K562 (cell line): ENCODE measurements at regions not wholly inside any gene's neighbourhood (a gene's known extent, or its start where the extent isn't known, plus 50 kb on each side); places are given as distances from the start of the nearest gene placed in this dataset.

Source experiments
- ATAC-seq: fragments of 200-7000 bp; cut with Tn5 transposase; 3 replicates; pipeline ENCODE4 v1.9.1; 2020; ENCODE audit warnings: moderate library complexity
- BruUV-seq: library from RNA; stranded (reverse); fragments of 400-500 nt; replicated peaks from 2 replicates; lab custom pipeline; 2021; lab: Mats Ljungman, UMichigan
- CTCF ChIA-PET: fragments of 300-600 bp; formaldehyde crosslinking; extraction: SDS; loops from one replicate; lab custom pipeline; 2021; ENCODE audit warnings: low intra/inter-chr PET ratio; lab: Yijun Ruan, JAX
- POLR2A ChIA-PET: fragments of 300-600, 350-650 bp; sonication (Branson Sonifier 250); formaldehyde crosslinking; extraction: SDS; loops from one replicate; lab custom pipeline; 2021; ENCODE audit warnings: antibody characterized with exemption, inconsistent platforms; lab: Yijun Ruan, JAX
- DNase-seq, 4 experiments: peaks; one replicate each; pipeline versions ENCODE4 v3.0.0 to v3.0.0-alpha.2; 2011 to 2018; ENCODE audit warnings: low spot score in 3 of 4, mixed read lengths in 3 of 4; ENCODE audit errors: extremely low read depth in 1 of 4
- FAIRE-seq: peaks from 2 replicates; lab custom pipeline; 2011; peaks lifted over from hg19 to GRCh38; lab: Jason Lieb, UNC
- H2AFZ ChIP-seq: 2 replicates; pipeline ENCODE4 v1.6.0; 2011; ENCODE audit warnings: low read depth, low read length, control low read depth, inconsistent platforms
- H3K27ac ChIP-seq: fragments of 200-600 bp; 3 replicates; pipeline ENCODE4 v1.8.0; 2011; ENCODE audit warnings: low read depth, mild to moderate bottlenecking, control low read depth, inconsistent platforms, low read length, moderate library complexity, mixed read lengths; ENCODE audit errors: extremely low read depth
- H3K27me3 ChIP-seq, 2 experiments: fragments of 300-600 bp in 1 of 2; 2 replicates in 1 of 2; 3 replicates in 1 of 2; pipeline versions ENCODE4 v1.6.0 to v1.8.0; 2011; ENCODE audit warnings: inconsistent platforms in 2 of 2, low read length in 2 of 2, mild to moderate bottlenecking in 1 of 2, mixed read lengths in 1 of 2, moderate library complexity in 1 of 2; ENCODE audit not compliant: control insufficient read depth in 2 of 2, insufficient read depth in 2 of 2
- H3K36me3 ChIP-seq: fragments of 300-600 bp; 3 replicates; pipeline ENCODE4 v1.8.0; 2011; ENCODE audit warnings: mild to moderate bottlenecking, low read length, inconsistent platforms; ENCODE audit not compliant: control insufficient read depth, insufficient read depth
- H3K4me1 ChIP-seq, 2 experiments: fragments of 200-600 bp in 1 of 2; replicated peaks in 1 of 2; 2 replicates in 1 of 2; 3 replicates in 1 of 2; pipeline versions ENCODE4 v1.5.1 to v1.8.0; 2011; ENCODE audit warnings: inconsistent platforms in 2 of 2, low read length in 2 of 2, mild to moderate bottlenecking in 1 of 2, mixed read lengths in 1 of 2, moderate library complexity in 1 of 2; ENCODE audit not compliant: control insufficient read depth in 2 of 2, insufficient read depth in 2 of 2
- H3K4me2 ChIP-seq: 2 replicates; pipeline ENCODE4 v1.6.1; 2011; ENCODE audit warnings: low read length, control low read depth, inconsistent platforms, mixed read lengths; ENCODE audit not compliant: insufficient read depth
- H3K4me3 ChIP-seq: fragments of 200-600 bp; sonication (generic), shearing (Covaris generic); 2 replicates; pipeline ENCODE4 v1.5.1; 2016; ENCODE audit warnings: control low read depth, inconsistent platforms
- H3K79me2 ChIP-seq: fragments of 200-600 bp; 3 replicates; pipeline ENCODE4 v1.8.0; 2011; ENCODE audit warnings: low read length, inconsistent platforms; ENCODE audit not compliant: control insufficient read depth, insufficient read depth
- H3K9ac ChIP-seq, 2 experiments: 2 replicates each; pipeline versions ENCODE4 v1.6.0 to v1.6.1; 2011; ENCODE audit warnings: low read depth in 2 of 2, low read length in 2 of 2, control low read depth in 1 of 2, inconsistent platforms in 1 of 2, mild to moderate bottlenecking in 1 of 2, mixed read lengths in 1 of 2; ENCODE audit not compliant: insufficient read depth in 1 of 2
- H3K9me1 ChIP-seq: one replicate; pipeline ENCODE4 v1.6.0; 2011; ENCODE audit warnings: inconsistent platforms, mild to moderate bottlenecking, low read length, moderate library complexity; ENCODE audit not compliant: control insufficient read depth, insufficient read depth
- H3K9me3 ChIP-seq: replicated peaks from 2 replicates; pipeline ENCODE4 v1.5.1; 2011; ENCODE audit warnings: low read depth, low read length, inconsistent platforms; ENCODE audit not compliant: control insufficient read depth, insufficient read depth
- H4K20me1 ChIP-seq: replicated peaks from 2 replicates; pipeline ENCODE4 v1.6.1; 2011; ENCODE audit warnings: low read length, inconsistent platforms, mixed read lengths; ENCODE audit not compliant: control insufficient read depth, insufficient read depth
- ERF ChIP-seq: fragments of 450-650 bp; formaldehyde crosslinking; IDR thresholded peaks from 2 replicates; pipeline ENCODE4 v1.4.0; 2020; ENCODE audit warnings: mild to moderate bottlenecking, mixed read lengths
- GABPB1 ChIP-seq: sonication (generic); formaldehyde crosslinking; IDR thresholded peaks from 2 replicates; pipeline ENCODE4 v1.8.0; 2022; ENCODE audit warnings: mild to moderate bottlenecking, missing genetic modification reagents
- HLTF ChIP-seq: fragments of 450-650 bp; IDR thresholded peaks from 2 replicates; pipeline ENCODE4 v1.6.1; 2016
- HMBOX1 ChIP-seq: sonication (generic); IDR thresholded peaks from 2 replicates; pipeline ENCODE4 v1.6.1; 2016
- HNRNPL ChIP-seq: fragments of 200-400 bp; formaldehyde crosslinking; IDR thresholded peaks from 2 replicates; pipeline ENCODE4 v1.6.1; 2017; ENCODE audit warnings: low read depth, mild to moderate bottlenecking, low read length
- MNT ChIP-seq, 2 experiments: fragments of 450-650 bp; conservative IDR thresholded peaks; 2 replicates each; pipeline ENCODE4 v1.6.1; 2017; ENCODE audit warnings: mild to moderate bottlenecking in 2 of 2, moderate library complexity in 2 of 2
- MTF1 ChIP-seq: fragments of 250-450 bp; sonication (Bioruptor Pico); IDR thresholded peaks from 2 replicates; pipeline ENCODE4 v1.9.0; 2021; ENCODE audit warnings: moderate library complexity, mild to moderate bottlenecking, inconsistent platforms, borderline replicate concordance
- NR4A1 ChIP-seq, 2 experiments: fragments of 250-450 bp in 1 of 2; fragments of 450-650 bp in 1 of 2; sonication (Bioruptor Pico) in 1 of 2; IDR thresholded peaks; 2 replicates each; pipeline versions ENCODE4 v1.4.0 to v1.6.1; 2016 to 2020; ENCODE audit warnings: mild to moderate bottlenecking in 2 of 2, missing compliant biosample characterization in 1 of 2, missing genetic modification characterization in 1 of 2, moderate library complexity in 1 of 2
- PCBP2 ChIP-seq: fragments of 200-400 bp; formaldehyde crosslinking; IDR thresholded peaks from 2 replicates; pipeline ENCODE4 v1.6.1; 2018; ENCODE audit warnings: low read length, low read depth, mild to moderate bottlenecking, moderate library complexity; ENCODE audit not compliant: poor library complexity, severe bottlenecking
- POLR2A ChIP-seq: fragments of 450-650 bp; conservative IDR thresholded peaks from 2 replicates; pipeline ENCODE4 v1.6.1; 2016
- ZNF280A ChIP-seq: fragments of 450-650 bp; IDR thresholded peaks from 2 replicates; pipeline ENCODE4 v1.6.1; 2018; ENCODE audit warnings: mild to moderate bottlenecking, low read depth; ENCODE audit not compliant: partially characterized antibody
- ZNF316 ChIP-seq: fragments of 450-650 bp; IDR thresholded peaks from 2 replicates; pipeline ENCODE4 v1.6.1; 2016
- ZNF583 ChIP-seq: fragments of 250-450 bp; sonication (Bioruptor Pico); IDR thresholded peaks from 2 replicates; pipeline ENCODE4 v1.4.0; 2020
- ZNF830 ChIP-seq: fragments of 250-450 bp; sonication (Bioruptor Pico); IDR thresholded peaks from 2 replicates; pipeline ENCODE4 v1.5.0; 2021; ENCODE audit warnings: mild to moderate bottlenecking
- WGBS: fragments of 100-300 bp; shearing (Covaris generic); methylation state at CpG from one replicate; pipeline ENCODE4 v1.1.6; 2016; ENCODE audit warnings: low coverage, mixed read lengths; ENCODE audit not compliant: insufficient coverage; ENCODE audit errors: missing lambda C conversion rate; 5-methylcytosine and 5-hydroxymethylcytosine counted together
- in situ Hi-C: fragments of 300-500 bp; cut with MboI; formaldehyde crosslinking; loops from 4 replicates; pipeline ENCODE4 v1.15.0; 2018; ENCODE audit warnings: inconsistent platforms, mixed read lengths
- intact Hi-C: fragments of 100-400 bp; cut with micrococcal nuclease; formaldehyde crosslinking; loops from 2 replicates; pipeline ENCODE4 v1.14.2; 2022
- TF ChIP-seq, protein P1 (sequence below): fragments of 250-450 bp; sonication (Bioruptor Pico); IDR thresholded peaks from 2 replicates; pipeline ENCODE4 v1.8.0; 2021; ENCODE audit warnings: borderline replicate concordance, mild to moderate bottlenecking, moderate library complexity; ENCODE audit not compliant: poor library complexity, severe bottlenecking
- TF ChIP-seq, protein P2 (sequence below), 2 experiments: IDR thresholded peaks; 2 replicates each; pipeline ENCODE4 v1.6.1; 2011; ENCODE audit warnings: borderline replicate concordance in 1 of 2, control low read depth in 1 of 2, low read depth in 1 of 2, low read length in 1 of 2, mild to moderate bottlenecking in 1 of 2, mixed read lengths in 1 of 2, moderate library complexity in 1 of 2; ENCODE audit not compliant: insufficient read depth in 1 of 2, insufficient read length in 1 of 2, poor library complexity in 1 of 2, severe bottlenecking in 1 of 2; ENCODE audit errors: extremely low read depth in 1 of 2

- WGBS = 0% methylated on average over 3 of the region's 4 CpGs
- Histone ChIP-seq H3K4me3 (no peak overlapping the region), H4K20me1 (no peaks in the 10 kb centered on the region), H3K27ac (no peak overlapping the region), H3K4me1 (no peaks in the 10 kb centered on the region), H3K9me3 (no peaks in the 10 kb centered on the region), H3K9ac (no peak overlapping the region), H3K4me2 (no peak overlapping the region), H3K27me3 (no peaks in the 10 kb centered on the region), H3K79me2 (no peaks in the 10 kb centered on the region), H3K9me1 (no peaks in the 10 kb centered on the region), H3K36me3 (no peaks in the 10 kb centered on the region), H2AFZ (no peak overlapping the region)
- in situ Hi-C loops = no loop called here
- CTCF ChIA-PET = no interaction called here
- no peak for DNase-seq
- ATAC-seq = no peak
- BruUV-seq = no TSS peak
- POLR2A ChIA-PET = no interaction called here
- intact Hi-C loops = no loop called here
- FAIRE-seq = no peak
- TF ChIP-seq HLTF (no peak), NR4A1 (CRISPR knock-in tag; IDR thresholded peaks at IDR 0.05) (no peak), NR4A1 (tag; IDR thresholded peaks at IDR 0.05) (no peak), MTF1 (CRISPR knock-in tag) (no peak), HMBOX1 (no peak), ZNF280A (no peak), POLR2A (no peak), PCBP2 (no peak), MNT (conservative IDR thresholded peaks at IDR 0.05) (no peak), HNRNPL (no peak), ZNF316 (no peak), ZNF830 (CRISPR knock-in tag) (no peak), ZNF583 (CRISPR knock-in tag) (no peak), GABPB1 (CRISPR knock-in tag) (no peak), ERF (CRISPR knock-in tag) (no peak)
- TF ChIP-seq, protein P1, sequence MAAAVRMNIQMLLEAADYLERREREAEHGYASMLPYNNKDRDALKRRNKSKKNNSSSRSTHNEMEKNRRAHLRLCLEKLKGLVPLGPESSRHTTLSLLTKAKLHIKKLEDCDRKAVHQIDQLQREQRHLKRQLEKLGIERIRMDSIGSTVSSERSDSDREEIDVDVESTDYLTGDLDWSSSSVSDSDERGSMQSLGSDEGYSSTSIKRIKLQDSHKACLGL (CRISPR knock-in tag) = no peak
- TF ChIP-seq, protein P2, sequence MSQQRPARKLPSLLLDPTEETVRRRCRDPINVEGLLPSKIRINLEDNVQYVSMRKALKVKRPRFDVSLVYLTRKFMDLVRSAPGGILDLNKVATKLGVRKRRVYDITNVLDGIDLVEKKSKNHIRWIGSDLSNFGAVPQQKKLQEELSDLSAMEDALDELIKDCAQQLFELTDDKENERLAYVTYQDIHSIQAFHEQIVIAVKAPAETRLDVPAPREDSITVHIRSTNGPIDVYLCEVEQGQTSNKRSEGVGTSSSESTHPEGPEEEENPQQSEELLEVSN (IDR thresholded peaks at IDR 0.05; ENCODE audit: borderline replicate concordance in 1 of 2, extremely low read depth in 1 of 2, insufficient read depth in 1 of 2, insufficient read length in 1 of 2, low read depth in 1 of 2, low read length in 1 of 2, poor library complexity in 1 of 2, severe bottlenecking in 1 of 2) = no peak
These were observed 87.1 kb downstream of the VCX2 start for GRCh38 chrX:8084006-8084405.
